ENCODE measurements at regions not wholly inside any gene's neighbourhood (a gene's known extent, or its start where the extent isn't known, plus 50 kb on each side); places are given as distances from the start of the nearest gene placed in this dataset.

DNA sequence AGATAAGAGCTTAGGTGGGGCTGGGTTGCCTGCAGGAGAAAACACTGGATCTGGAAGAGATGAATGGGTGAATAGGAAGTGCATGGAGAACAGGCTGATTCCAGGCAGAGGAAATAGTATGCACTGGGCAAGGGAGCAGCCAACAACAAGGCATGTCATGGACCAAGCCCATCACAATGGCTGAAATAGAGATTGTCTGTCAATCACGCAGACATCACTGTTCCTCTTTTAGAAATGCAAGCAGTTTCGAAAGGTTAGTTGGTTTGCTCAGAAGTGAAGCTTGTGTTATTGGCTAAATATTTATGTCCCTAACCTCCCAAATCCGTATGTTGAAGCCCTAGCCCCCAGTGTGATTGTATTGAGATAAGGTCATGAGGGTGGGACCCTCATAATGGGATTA lies 621.7 kb upstream of the CDH11 start:
- H3K4me1 ChIP-seq (ENCODE audit: insufficient read depth, low read length, poor library complexity, severe bottlenecking): peaks cover 30% of the 10 kb centered on the region
- intact Hi-C loops (cut with micrococcal nuclease; ENCODE audit: unreplicated experiment): no loop called here
- H3K79me2 ChIP-seq (ENCODE audit: insufficient read depth, low read depth, low read length): no peaks in the 10 kb centered on the region
- POLR2A ChIA-PET: interaction anchor here (1.0 to 1.6 kb wide), 3 partner anchors 15 to 24 kb away, joined by 3 read pairs; no protein-coding TSS in a partner anchor
- H4K20me1 ChIP-seq (ENCODE audit: insufficient read depth, low read length): no peaks in the 10 kb centered on the region
- no peaks in the 10 kb centered on the region for H3K36me3 ChIP-seq (ENCODE audit: insufficient read depth, low read length)
- CTCF ChIA-PET (ENCODE audit: unreplicated experiment): no interaction called here
- peak overlapping the region; percentile 49; the same call in 1 of the 2 replicates for H2AFZ ChIP-seq (ENCODE audit: low read length)
- no TSS peak for BruUV-seq (replicated peaks)
- H3K4me3 ChIP-seq (ENCODE audit: low read depth, low read length, poor library complexity, severe bottlenecking): no peak overlapping the region
- TF ChIP-seq EZH2phosphoT487 (IDR thresholded peaks at IDR 0.05; ENCODE audit: borderline replicate concordance, low read depth, low read length): no peak
- TF ChIP-seq, protein P1, sequence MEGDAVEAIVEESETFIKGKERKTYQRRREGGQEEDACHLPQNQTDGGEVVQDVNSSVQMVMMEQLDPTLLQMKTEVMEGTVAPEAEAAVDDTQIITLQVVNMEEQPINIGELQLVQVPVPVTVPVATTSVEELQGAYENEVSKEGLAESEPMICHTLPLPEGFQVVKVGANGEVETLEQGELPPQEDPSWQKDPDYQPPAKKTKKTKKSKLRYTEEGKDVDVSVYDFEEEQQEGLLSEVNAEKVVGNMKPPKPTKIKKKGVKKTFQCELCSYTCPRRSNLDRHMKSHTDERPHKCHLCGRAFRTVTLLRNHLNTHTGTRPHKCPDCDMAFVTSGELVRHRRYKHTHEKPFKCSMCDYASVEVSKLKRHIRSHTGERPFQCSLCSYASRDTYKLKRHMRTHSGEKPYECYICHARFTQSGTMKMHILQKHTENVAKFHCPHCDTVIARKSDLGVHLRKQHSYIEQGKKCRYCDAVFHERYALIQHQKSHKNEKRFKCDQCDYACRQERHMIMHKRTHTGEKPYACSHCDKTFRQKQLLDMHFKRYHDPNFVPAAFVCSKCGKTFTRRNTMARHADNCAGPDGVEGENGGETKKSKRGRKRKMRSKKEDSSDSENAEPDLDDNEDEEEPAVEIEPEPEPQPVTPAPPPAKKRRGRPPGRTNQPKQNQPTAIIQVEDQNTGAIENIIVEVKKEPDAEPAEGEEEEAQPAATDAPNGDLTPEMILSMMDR (conservative IDR thresholded peaks at IDR 0.05; ENCODE audit: low read length): no peak
- peak overlapping the region; percentile 19; the same call in 1 of the 2 replicates for H3K4me2 ChIP-seq (ENCODE audit: low read length)
- peak; percentile 36 for DNase-seq (ENCODE audit: low spot score)
- no peaks in the 10 kb centered on the region for H3K9me2 ChIP-seq (ENCODE audit: insufficient read depth, low read length)
- H3K9me3 ChIP-seq (ENCODE audit: low read length): no peaks in the 10 kb centered on the region
- H3K27ac ChIP-seq (ENCODE audit: low read depth, low read length, poor library complexity, severe bottlenecking): no peak overlapping the region

- Histone ChIP-seq H3K9me2 (ENCODE audit: insufficient read depth, low read length) (no peaks in the 10 kb centered on the region), H2AFZ (ENCODE audit: low read length) (no peak overlapping the region), H3K27ac (ENCODE audit: low read depth, low read length, poor library complexity, severe bottlenecking) (no peak overlapping the region), H3K4me2 (ENCODE audit: low read length) (no peak overlapping the region), H3K4me1 (ENCODE audit: insufficient read depth, low read length, poor library complexity, severe bottlenecking) (peaks cover 30% of the 10 kb centered on the region), H3K79me2 (ENCODE audit: insufficient read depth, low read depth, low read length) (no peaks in the 10 kb centered on the region), H3K4me3 (ENCODE audit: low read depth, low read length, poor library complexity, severe bottlenecking) (no peak overlapping the region), H4K20me1 (ENCODE audit: insufficient read depth, low read length) (no peaks in the 10 kb centered on the region), H3K9me3 (ENCODE audit: low read length) (no peaks in the 10 kb centered on the region), H3K36me3 (ENCODE audit: insufficient read depth, low read length) (no peaks in the 10 kb centered on the region)
- no TSS peak for BruUV-seq (replicated peaks)
- intact Hi-C loops (cut with micrococcal nuclease; ENCODE audit: unreplicated experiment): no loop called here
- POLR2A ChIA-PET: no interaction called here
- TF ChIP-seq, protein P1 (conservative IDR thresholded peaks at IDR 0.05; ENCODE audit: low read length): no peak
- no peak for TF ChIP-seq EZH2phosphoT487 (IDR thresholded peaks at IDR 0.05; ENCODE audit: borderline replicate concordance, low read depth, low read length)
- CTCF ChIA-PET (ENCODE audit: unreplicated experiment): no interaction called here
- no peak for DNase-seq (ENCODE audit: low spot score)
Measured at GRCh38 chr16:65740711-65741110, 618.8 kb upstream of the CDH11 start.

- Histone ChIP-seq H2AFZ (ENCODE audit: low read length) (peak overlapping the region; percentile 55; the same call in 1 of the 2 replicates), H3K4me1 (ENCODE audit: insufficient read depth, low read length, poor library complexity, severe bottlenecking) (peaks cover 25% of the 10 kb centered on the region), H3K9me3 (ENCODE audit: low read length) (no peaks in the 10 kb centered on the region), H3K36me3 (ENCODE audit: insufficient read depth, low read length) (no peaks in the 10 kb centered on the region), H3K4me2 (ENCODE audit: low read length) (no peak overlapping the region), H4K20me1 (ENCODE audit: insufficient read depth, low read length) (no peaks in the 10 kb centered on the region), H3K4me3 (ENCODE audit: low read depth, low read length, poor library complexity, severe bottlenecking) (no peak overlapping the region), H3K9me2 (ENCODE audit: insufficient read depth, low read length) (no peaks in the 10 kb centered on the region), H3K79me2 (ENCODE audit: insufficient read depth, low read depth, low read length) (no peaks in the 10 kb centered on the region), H3K27ac (ENCODE audit: low read depth, low read length, poor library complexity, severe bottlenecking) (no peak overlapping the region)
- BruUV-seq (replicated peaks): no TSS peak
- TF ChIP-seq, protein P1 (conservative IDR thresholded peaks at IDR 0.05; ENCODE audit: low read length): no peak
- no peak for TF ChIP-seq EZH2phosphoT487 (IDR thresholded peaks at IDR 0.05; ENCODE audit: borderline replicate concordance, low read depth, low read length)
- ChIA-PET CTCF (ENCODE audit: unreplicated experiment) (no interaction called here), POLR2A (no interaction called here)
- intact Hi-C loops (cut with micrococcal nuclease; ENCODE audit: unreplicated experiment): no loop called here
- DNase-seq (ENCODE audit: low spot score): peak; percentile 17
Measured at GRCh38 chr16:65739518-65739917, 617.7 kb upstream of the CDH11 start.
